ENCODE measurements at regions not wholly inside any gene's neighbourhood (a gene's known extent, or its start where the extent isn't known, plus 50 kb on each side); places are given as distances from the start of the nearest gene placed in this dataset.

DNA sequence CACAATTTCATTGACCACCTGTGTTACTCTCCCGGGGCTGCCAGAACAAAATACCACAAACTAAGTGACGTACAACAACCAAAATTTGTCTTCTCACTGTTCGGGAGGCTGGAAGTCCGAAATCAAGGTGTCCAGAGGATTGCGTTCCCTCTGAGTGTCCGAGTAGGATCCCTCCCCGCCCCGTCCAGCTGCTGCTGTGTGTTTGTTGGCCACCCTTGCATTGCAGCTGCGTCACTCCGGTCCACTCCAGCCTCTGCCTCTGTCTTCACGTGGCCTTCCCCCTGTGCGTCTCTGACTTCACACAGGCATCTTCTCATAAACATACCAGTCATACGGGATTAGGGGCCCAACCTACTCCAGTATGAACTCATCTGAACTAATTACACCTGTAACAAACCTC is 251.8 kb upstream of the SMIM21 start:
- Histone ChIP-seq H3K36me3 (ENCODE audit: control insufficient read depth, insufficient read depth, low read length) (no peaks in the 10 kb centered on the region), H3K27me3 (replicated peaks; ENCODE audit: control insufficient read depth, insufficient read depth, low read length) (no peaks in the 10 kb centered on the region), H3K4me3 (replicated peaks; ENCODE audit: low read depth, low read length) (no peak overlapping the region)
- TF ChIP-seq, protein P1, sequence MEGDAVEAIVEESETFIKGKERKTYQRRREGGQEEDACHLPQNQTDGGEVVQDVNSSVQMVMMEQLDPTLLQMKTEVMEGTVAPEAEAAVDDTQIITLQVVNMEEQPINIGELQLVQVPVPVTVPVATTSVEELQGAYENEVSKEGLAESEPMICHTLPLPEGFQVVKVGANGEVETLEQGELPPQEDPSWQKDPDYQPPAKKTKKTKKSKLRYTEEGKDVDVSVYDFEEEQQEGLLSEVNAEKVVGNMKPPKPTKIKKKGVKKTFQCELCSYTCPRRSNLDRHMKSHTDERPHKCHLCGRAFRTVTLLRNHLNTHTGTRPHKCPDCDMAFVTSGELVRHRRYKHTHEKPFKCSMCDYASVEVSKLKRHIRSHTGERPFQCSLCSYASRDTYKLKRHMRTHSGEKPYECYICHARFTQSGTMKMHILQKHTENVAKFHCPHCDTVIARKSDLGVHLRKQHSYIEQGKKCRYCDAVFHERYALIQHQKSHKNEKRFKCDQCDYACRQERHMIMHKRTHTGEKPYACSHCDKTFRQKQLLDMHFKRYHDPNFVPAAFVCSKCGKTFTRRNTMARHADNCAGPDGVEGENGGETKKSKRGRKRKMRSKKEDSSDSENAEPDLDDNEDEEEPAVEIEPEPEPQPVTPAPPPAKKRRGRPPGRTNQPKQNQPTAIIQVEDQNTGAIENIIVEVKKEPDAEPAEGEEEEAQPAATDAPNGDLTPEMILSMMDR (IDR thresholded peaks at IDR 0.05; ENCODE audit: insufficient read depth, low read length, poor library complexity, severe bottlenecking): no peak
- DNase-seq (ENCODE audit: extremely low read depth, insufficient read length): no peak

- Histone ChIP-seq H3K4me3 (replicated peaks; ENCODE audit: low read depth, low read length) (no peak overlapping the region), H3K27me3 (replicated peaks; ENCODE audit: control insufficient read depth, insufficient read depth, low read length) (no peaks in the 10 kb centered on the region), H3K36me3 (ENCODE audit: control insufficient read depth, insufficient read depth, low read length) (no peaks in the 10 kb centered on the region)
- TF ChIP-seq, protein P1 (IDR thresholded peaks at IDR 0.05; ENCODE audit: insufficient read depth, low read length, poor library complexity, severe bottlenecking): no peak
- no peak for DNase-seq (ENCODE audit: extremely low read depth, insufficient read length)
Observed at GRCh38 chr18:75678627-75679026, 251.1 kb upstream of the SMIM21 start.

DNA sequence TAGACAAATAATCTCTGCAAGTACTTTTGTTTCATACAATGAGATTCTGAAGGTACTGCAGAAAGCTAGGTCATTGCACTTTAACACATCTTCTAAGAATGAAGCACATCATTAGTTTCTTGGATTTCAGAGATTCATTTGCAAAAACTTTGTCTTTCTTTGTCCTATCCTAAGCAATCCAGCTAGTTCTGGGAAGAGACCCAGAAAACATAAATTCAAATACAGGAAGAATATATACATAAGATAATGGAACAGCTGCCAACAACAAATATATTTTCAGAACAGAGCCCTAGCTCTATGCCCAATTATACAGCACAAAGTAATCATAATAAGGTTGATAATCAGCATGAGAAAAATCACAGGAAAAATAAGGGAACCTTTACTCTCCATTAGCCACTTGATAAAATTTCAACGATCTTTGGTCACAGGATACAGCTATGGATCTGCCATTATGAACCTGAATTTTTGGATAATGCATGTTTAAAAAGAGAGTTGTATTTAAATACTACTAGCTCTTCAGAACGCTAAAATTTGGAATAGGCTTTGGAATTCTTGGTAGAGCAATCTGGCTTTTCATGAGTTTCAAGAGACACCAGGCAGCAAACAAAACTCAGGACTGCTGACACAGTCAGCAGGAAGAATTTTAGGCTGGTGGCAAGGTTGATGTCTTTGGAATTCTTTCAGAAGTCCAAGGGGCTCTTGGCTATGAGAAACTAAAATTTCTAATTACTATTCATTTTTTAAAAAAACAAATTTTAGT is 250.4 kb upstream of the SMIM21 start:
- H3K4me3 ChIP-seq (replicated peaks; ENCODE audit: low read depth, low read length): no peak overlapping the region
- no peak for DNase-seq (ENCODE audit: extremely low read depth, insufficient read length)
- TF ChIP-seq, protein P1 (IDR thresholded peaks at IDR 0.05; ENCODE audit: insufficient read depth, low read length, poor library complexity, severe bottlenecking): no peak

GRCh38 chr18:75660932-75661331 is 233.4 kb upstream of the SMIM21 start:
- no peak overlapping the region for H3K4me3 ChIP-seq (replicated peaks; ENCODE audit: low read depth, low read length)
- no peaks in the 10 kb centered on the region for H3K36me3 ChIP-seq (ENCODE audit: control insufficient read depth, insufficient read depth, low read length)
- no peaks in the 10 kb centered on the region for H3K27me3 ChIP-seq (replicated peaks; ENCODE audit: control insufficient read depth, insufficient read depth, low read length)
- no peak for DNase-seq (ENCODE audit: extremely low read depth, insufficient read length)
- TF ChIP-seq, protein P1 (IDR thresholded peaks at IDR 0.05; ENCODE audit: insufficient read depth, low read length, poor library complexity, severe bottlenecking): no peak

More for the DNA sequence above, 250.4 kb upstream of the SMIM21 start:
- no peaks in the 10 kb centered on the region for H3K27me3 ChIP-seq (replicated peaks; ENCODE audit: control insufficient read depth, insufficient read depth, low read length)
- no peaks in the 10 kb centered on the region for H3K36me3 ChIP-seq (ENCODE audit: control insufficient read depth, insufficient read depth, low read length)

DNA sequence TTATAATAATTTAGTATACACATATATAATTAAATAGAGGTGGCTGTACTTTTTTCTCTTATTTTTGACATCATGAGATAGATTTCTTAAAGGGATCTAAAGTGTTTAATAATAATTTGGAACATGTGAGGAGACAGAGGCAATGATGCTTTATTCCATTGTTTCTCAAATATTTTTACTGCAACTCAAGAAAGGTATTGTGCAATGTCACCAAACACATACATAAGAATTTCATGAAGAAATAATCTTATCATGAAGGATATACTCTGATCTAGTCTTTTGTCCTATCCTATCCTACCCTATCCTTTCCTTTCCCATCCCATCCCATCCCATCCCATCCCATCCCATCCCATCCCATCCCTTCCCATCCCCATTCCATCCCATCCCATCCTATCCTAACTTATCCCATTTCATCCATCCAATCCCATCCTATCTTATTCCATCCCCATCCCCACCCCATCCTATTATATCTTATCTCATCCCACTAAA is 232.1 kb upstream of the SMIM21 start:
- Histone ChIP-seq H3K4me3 (replicated peaks; ENCODE audit: low read depth, low read length) (no peak overlapping the region), H3K36me3 (ENCODE audit: control insufficient read depth, insufficient read depth, low read length) (no peaks in the 10 kb centered on the region), H3K27me3 (replicated peaks; ENCODE audit: control insufficient read depth, insufficient read depth, low read length) (no peaks in the 10 kb centered on the region)
- no peak for DNase-seq (ENCODE audit: extremely low read depth, insufficient read length)
- TF ChIP-seq, protein P1 (IDR thresholded peaks at IDR 0.05; ENCODE audit: insufficient read depth, low read length, poor library complexity, severe bottlenecking): no peak
